SH-SY5Y (cell line): ENCODE measurements at regions not wholly inside any gene's neighbourhood (a gene's known extent, or its start where the extent isn't known, plus 50 kb on each side); places are given as distances from the start of the nearest gene placed in this dataset.

Source experiments
- GATA2 ChIP-seq: IDR thresholded peaks from 2 replicates; pipeline ENCODE4 v1.6.1; 2011; ENCODE audit warnings: mild to moderate bottlenecking, low read depth, low read length
- GATA3 ChIP-seq: IDR thresholded peaks from 2 replicates; pipeline ENCODE4 v1.6.1; 2011; ENCODE audit warnings: low read depth, mild to moderate bottlenecking, low read length, moderate library complexity

- no peak for TF ChIP-seq GATA2
- no peak for TF ChIP-seq GATA3
These were observed 327.7 kb downstream of the TMEM121 start for GRCh38 chr14:105853907-105854599.
